ENCODE measurements at regions not wholly inside any gene's neighbourhood (a gene's known extent, or its start where the extent isn't known, plus 50 kb on each side); places are given as distances from the start of the nearest gene placed in this dataset.
A peak's percentile ranks its signal among the peaks of the same experiment; 100 is the strongest.

GRCh38 chr9:135252980-135253304, 165.5 kb downstream of the OLFM1 start:
- no peak for DNase-seq

- DNase-seq = no peak
Measured at GRCh38 chr9:135253305-135254004, 166.0 kb downstream of the OLFM1 start.

- no peak for DNase-seq
Measured at GRCh38 chr9:135254176-135255032, 166.9 kb downstream of the OLFM1 start.

GRCh38 chr9:135255033-135255840, 167.8 kb downstream of the OLFM1 start:
- DNase-seq = no peak

- no peak for DNase-seq
Measured at GRCh38 chr9:135255841-135256580, 168.5 kb downstream of the OLFM1 start.

GRCh38 chr9:135256581-135257354, 169.3 kb downstream of the OLFM1 start:
- no peak for DNase-seq

GRCh38 chr9:135258461-135258860, 171.0 kb downstream of the OLFM1 start:
- DNase-seq = no peak

- no peak for DNase-seq
Measured at GRCh38 chr9:135259273-135259672, 171.8 kb downstream of the OLFM1 start.

GRCh38 chr9:135260221-135261180, 173.0 kb downstream of the OLFM1 start:
- no peak for DNase-seq

GRCh38 chr9:135262248-135262647, 174.8 kb downstream of the OLFM1 start:
- no peak for DNase-seq

GRCh38 chr9:135263511-135263910, 176.0 kb downstream of the OLFM1 start:
- DNase-seq = no peak

GRCh38 chr9:135265931-135266330, 178.5 kb downstream of the OLFM1 start:
- no peak for DNase-seq

- no peak for DNase-seq
Measured at GRCh38 chr9:135267191-135267809, 179.8 kb downstream of the OLFM1 start.

- no peak for DNase-seq
Measured at GRCh38 chr9:135268031-135268430, 180.6 kb downstream of the OLFM1 start.

GRCh38 chr9:135268981-135269380, 181.5 kb downstream of the OLFM1 start:
- no peak for DNase-seq

GRCh38 chr9:135269912-135270830, 182.7 kb downstream of the OLFM1 start:
- DNase-seq = peak in 2 of 51 donors; percentile 16 to 34

GRCh38 chr9:135271425-135271824, 184.0 kb downstream of the OLFM1 start:
- DNase-seq = no peak

GRCh38 chr9:135272608-135273007, 185.1 kb downstream of the OLFM1 start:
- no peak for DNase-seq
